ENCODE measurements at regions not wholly inside any gene's neighbourhood (a gene's known extent, or its start where the extent isn't known, plus 50 kb on each side); places are given as distances from the start of the nearest gene placed in this dataset.
A peak's percentile ranks its signal among the peaks of the same experiment; 100 is the strongest.

- Mint-ChIP-seq H3K4me1 (ENCODE audit: low read depth) (peaks cover 55% of the 10 kb centered on the region), H3K9me3 (peaks cover 25% of the 10 kb centered on the region), H3K4me3 (no peak overlapping the region), H3K36me3 (ENCODE audit: low read depth) (peaks cover 8% of the 10 kb centered on the region), H3K27me3 (ENCODE audit: low read depth) (no peaks in the 10 kb centered on the region), H3K27ac (peak overlapping the region; percentile 53)
- no peak for DNase-seq (ENCODE audit: low spot score)
Observed at GRCh38 chr2:100647709-100648108, 84.9 kb downstream of the PDCL3 start.

- H3K36me3 Mint-ChIP-seq (ENCODE audit: low read depth) = peaks cover 6% of the 10 kb centered on the region
Observed at GRCh38 chr2:100650151-100650550, 87.4 kb downstream of the PDCL3 start.

GRCh38 chr2:100653449-100654035, 90.7 kb downstream of the PDCL3 start:
- DNase-seq (ENCODE audit: low spot score) = no peak
- H3K27ac Mint-ChIP-seq = peak overlapping the region; percentile 26
- H3K9me3 Mint-ChIP-seq = peaks cover 10% of the 10 kb centered on the region
- no peak overlapping the region for H3K4me3 Mint-ChIP-seq
- H3K4me1 Mint-ChIP-seq (ENCODE audit: low read depth) = peaks cover 35% of the 10 kb centered on the region
- peaks cover 2% of the 10 kb centered on the region for H3K36me3 Mint-ChIP-seq (ENCODE audit: low read depth)
- H3K27me3 Mint-ChIP-seq (ENCODE audit: low read depth) = no peaks in the 10 kb centered on the region

More at GRCh38 chr2:100650151-100650550, 87.4 kb downstream of the PDCL3 start:
- Mint-ChIP-seq H3K27me3 (ENCODE audit: low read depth) (no peaks in the 10 kb centered on the region), H3K4me3 (peak overlapping the region; percentile 75), H3K4me1 (ENCODE audit: low read depth) (peaks cover 43% of the 10 kb centered on the region), H3K27ac (peak overlapping the region; percentile 87), H3K9me3 (peaks cover 20% of the 10 kb centered on the region)
- DNase-seq (ENCODE audit: low spot score) = no peak

GRCh38 chr2:100654611-100655010, 91.8 kb downstream of the PDCL3 start:
- Mint-ChIP-seq H3K27me3 (ENCODE audit: low read depth) (peaks cover 5% of the 10 kb centered on the region), H3K27ac (no peak overlapping the region), H3K4me1 (ENCODE audit: low read depth) (peaks cover 34% of the 10 kb centered on the region), H3K4me3 (no peak overlapping the region), H3K9me3 (peaks cover 10% of the 10 kb centered on the region), H3K36me3 (ENCODE audit: low read depth) (peaks cover 1% of the 10 kb centered on the region)
- DNase-seq (ENCODE audit: low spot score) = no peak

- peaks cover 8% of the 10 kb centered on the region for H3K9me3 Mint-ChIP-seq
- H3K4me3 Mint-ChIP-seq = no peak overlapping the region
- peaks cover 1% of the 10 kb centered on the region for H3K36me3 Mint-ChIP-seq (ENCODE audit: low read depth)
- peaks cover 12% of the 10 kb centered on the region for H3K27me3 Mint-ChIP-seq (ENCODE audit: low read depth)
- no peak overlapping the region for H3K27ac Mint-ChIP-seq
- H3K4me1 Mint-ChIP-seq (ENCODE audit: low read depth) = peaks cover 26% of the 10 kb centered on the region
- DNase-seq (ENCODE audit: low spot score) = no peak
Observed at GRCh38 chr2:100655446-100655845, 92.7 kb downstream of the PDCL3 start.

GRCh38 chr2:100655936-100656534, 93.2 kb downstream of the PDCL3 start:
- Mint-ChIP-seq H3K9me3 (peaks cover 2% of the 10 kb centered on the region), H3K4me1 (ENCODE audit: low read depth) (peaks cover 21% of the 10 kb centered on the region), H3K36me3 (ENCODE audit: low read depth) (peaks cover 1% of the 10 kb centered on the region), H3K4me3 (no peak overlapping the region), H3K27me3 (ENCODE audit: low read depth) (peaks cover 14% of the 10 kb centered on the region), H3K27ac (no peak overlapping the region)
- no peak for DNase-seq (ENCODE audit: low spot score)

GRCh38 chr2:100658017-100658416, 95.2 kb downstream of the PDCL3 start:
- Mint-ChIP-seq H3K27ac (no peak overlapping the region), H3K27me3 (ENCODE audit: low read depth) (peaks cover 14% of the 10 kb centered on the region), H3K9me3 (no peaks in the 10 kb centered on the region), H3K36me3 (ENCODE audit: low read depth) (peaks cover 1% of the 10 kb centered on the region), H3K4me3 (no peak overlapping the region), H3K4me1 (ENCODE audit: low read depth) (peaks cover 16% of the 10 kb centered on the region)
- no peak for DNase-seq (ENCODE audit: low spot score)

GRCh38 chr2:100660851-100661584, 98.2 kb downstream of the PDCL3 start:
- DNase-seq (ENCODE audit: low spot score) = no peak
- Mint-ChIP-seq H3K27me3 (ENCODE audit: low read depth) (peaks cover 14% of the 10 kb centered on the region), H3K4me3 (no peak overlapping the region), H3K9me3 (no peaks in the 10 kb centered on the region), H3K4me1 (ENCODE audit: low read depth) (peaks cover 8% of the 10 kb centered on the region), H3K27ac (no peak overlapping the region), H3K36me3 (ENCODE audit: low read depth) (no peaks in the 10 kb centered on the region)

GRCh38 chr2:100662866-100663265, 100.1 kb downstream of the PDCL3 start:
- H3K9me3 Mint-ChIP-seq = no peaks in the 10 kb centered on the region
- H3K27ac Mint-ChIP-seq = no peak overlapping the region
- no peaks in the 10 kb centered on the region for H3K36me3 Mint-ChIP-seq (ENCODE audit: low read depth)
- no peak overlapping the region for H3K4me3 Mint-ChIP-seq
- H3K27me3 Mint-ChIP-seq (ENCODE audit: low read depth) = peaks cover 14% of the 10 kb centered on the region
- DNase-seq (ENCODE audit: low spot score) = no peak
- H3K4me1 Mint-ChIP-seq (ENCODE audit: low read depth) = peaks cover 8% of the 10 kb centered on the region

GRCh38 chr2:100664021-100664755, 101.4 kb downstream of the PDCL3 start:
- no peak overlapping the region for H3K4me3 Mint-ChIP-seq
- H3K27me3 Mint-ChIP-seq (ENCODE audit: low read depth) = peaks cover 10% of the 10 kb centered on the region
- no peak for DNase-seq (ENCODE audit: low spot score)
- H3K4me1 Mint-ChIP-seq (ENCODE audit: low read depth) = peaks cover 4% of the 10 kb centered on the region
- H3K36me3 Mint-ChIP-seq (ENCODE audit: low read depth) = no peaks in the 10 kb centered on the region
- H3K27ac Mint-ChIP-seq = no peak overlapping the region
- H3K9me3 Mint-ChIP-seq = no peaks in the 10 kb centered on the region

GRCh38 chr2:100664756-100665101, 101.9 kb downstream of the PDCL3 start:
- H3K27me3 Mint-ChIP-seq (ENCODE audit: low read depth) = peaks cover 9% of the 10 kb centered on the region
- H3K9me3 Mint-ChIP-seq = no peaks in the 10 kb centered on the region
- H3K4me1 Mint-ChIP-seq (ENCODE audit: low read depth) = peaks cover 2% of the 10 kb centered on the region
- no peaks in the 10 kb centered on the region for H3K36me3 Mint-ChIP-seq (ENCODE audit: low read depth)
- no peak overlapping the region for H3K4me3 Mint-ChIP-seq
- H3K27ac Mint-ChIP-seq = no peak overlapping the region
- no peak for DNase-seq (ENCODE audit: low spot score)

- Mint-ChIP-seq H3K36me3 (ENCODE audit: low read depth) (no peaks in the 10 kb centered on the region), H3K27ac (no peak overlapping the region), H3K9me3 (no peaks in the 10 kb centered on the region), H3K4me1 (ENCODE audit: low read depth) (no peaks in the 10 kb centered on the region), H3K27me3 (ENCODE audit: low read depth) (no peaks in the 10 kb centered on the region), H3K4me3 (no peak overlapping the region)
- DNase-seq (ENCODE audit: low spot score) = no peak
Observed at GRCh38 chr2:100666996-100667395, 104.2 kb downstream of the PDCL3 start.

- no peak for DNase-seq (ENCODE audit: low spot score)
- no peak overlapping the region for H3K4me3 Mint-ChIP-seq
- H3K9me3 Mint-ChIP-seq = no peaks in the 10 kb centered on the region
- no peaks in the 10 kb centered on the region for H3K27me3 Mint-ChIP-seq (ENCODE audit: low read depth)
- H3K36me3 Mint-ChIP-seq (ENCODE audit: low read depth) = no peaks in the 10 kb centered on the region
- H3K27ac Mint-ChIP-seq = no peak overlapping the region
- no peaks in the 10 kb centered on the region for H3K4me1 Mint-ChIP-seq (ENCODE audit: low read depth)
Observed at GRCh38 chr2:100667801-100668200, 105.0 kb downstream of the PDCL3 start.

- no peak overlapping the region for H3K27ac Mint-ChIP-seq
- H3K9me3 Mint-ChIP-seq = no peaks in the 10 kb centered on the region
- H3K36me3 Mint-ChIP-seq (ENCODE audit: low read depth) = no peaks in the 10 kb centered on the region
- no peak overlapping the region for H3K4me3 Mint-ChIP-seq
- no peak for DNase-seq (ENCODE audit: low spot score)
- H3K4me1 Mint-ChIP-seq (ENCODE audit: low read depth) = no peaks in the 10 kb centered on the region
- H3K27me3 Mint-ChIP-seq (ENCODE audit: low read depth) = no peaks in the 10 kb centered on the region
Observed at GRCh38 chr2:100670232-100670631, 107.4 kb downstream of the PDCL3 start.
